ENCODE measurements at regions not wholly inside any gene's neighbourhood (a gene's known extent, or its start where the extent isn't known, plus 50 kb on each side); places are given as distances from the start of the nearest gene placed in this dataset.

GRCh38 chr10:128286141-128286761 is 160.0 kb upstream of the MKI67 start:
- no peak for DNase-seq

- DNase-seq, result no peak
These were observed 160.7 kb upstream of the MKI67 start for GRCh38 chr10:128286762-128287500.

GRCh38 chr10:128287921-128288320 is 161.7 kb upstream of the MKI67 start:
- no peak for DNase-seq

DNA sequence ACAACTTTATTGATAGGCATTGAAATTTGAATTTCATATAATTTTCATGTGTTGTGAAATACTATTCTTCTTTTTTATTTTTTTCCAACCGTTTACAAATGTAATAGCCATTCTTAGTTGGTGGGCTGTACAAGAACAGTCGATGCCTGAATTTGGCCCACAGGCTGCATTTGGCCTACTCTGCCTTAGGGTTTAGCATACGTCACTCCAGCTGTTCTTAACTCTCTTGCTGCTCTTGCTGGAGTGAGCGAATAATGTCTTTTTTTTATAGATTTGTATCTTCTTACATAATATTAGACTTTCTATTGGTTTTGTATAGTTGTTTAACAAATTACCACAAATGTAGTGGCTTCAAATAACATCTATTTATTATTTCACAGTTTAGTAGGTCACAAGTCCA is 163.4 kb upstream of the MKI67 start:
- DNase-seq, result no peak

DNA sequence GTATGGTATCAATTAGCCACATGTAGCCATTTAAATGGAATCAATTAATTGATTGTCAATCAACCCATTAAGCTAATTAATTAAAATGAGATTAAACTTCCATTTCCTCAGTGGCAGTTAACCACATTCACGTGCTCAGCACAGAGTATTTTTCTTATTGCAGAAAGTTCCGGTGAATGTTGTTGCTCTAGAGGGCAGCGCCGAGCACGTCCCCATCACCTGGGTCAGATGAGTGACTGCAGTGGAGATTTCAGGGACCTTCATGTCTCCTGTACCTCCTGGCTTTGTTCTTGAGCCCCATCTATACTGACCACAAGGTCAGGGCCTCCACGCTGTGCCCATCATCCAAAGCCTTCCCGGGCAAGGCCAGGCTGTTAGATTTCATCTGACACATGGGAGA is 168.8 kb upstream of the MKI67 start:
- DNase-seq, result no peak

- no peak for DNase-seq
These were observed 170.2 kb upstream of the MKI67 start for GRCh38 chr10:128296253-128297007.

DNA sequence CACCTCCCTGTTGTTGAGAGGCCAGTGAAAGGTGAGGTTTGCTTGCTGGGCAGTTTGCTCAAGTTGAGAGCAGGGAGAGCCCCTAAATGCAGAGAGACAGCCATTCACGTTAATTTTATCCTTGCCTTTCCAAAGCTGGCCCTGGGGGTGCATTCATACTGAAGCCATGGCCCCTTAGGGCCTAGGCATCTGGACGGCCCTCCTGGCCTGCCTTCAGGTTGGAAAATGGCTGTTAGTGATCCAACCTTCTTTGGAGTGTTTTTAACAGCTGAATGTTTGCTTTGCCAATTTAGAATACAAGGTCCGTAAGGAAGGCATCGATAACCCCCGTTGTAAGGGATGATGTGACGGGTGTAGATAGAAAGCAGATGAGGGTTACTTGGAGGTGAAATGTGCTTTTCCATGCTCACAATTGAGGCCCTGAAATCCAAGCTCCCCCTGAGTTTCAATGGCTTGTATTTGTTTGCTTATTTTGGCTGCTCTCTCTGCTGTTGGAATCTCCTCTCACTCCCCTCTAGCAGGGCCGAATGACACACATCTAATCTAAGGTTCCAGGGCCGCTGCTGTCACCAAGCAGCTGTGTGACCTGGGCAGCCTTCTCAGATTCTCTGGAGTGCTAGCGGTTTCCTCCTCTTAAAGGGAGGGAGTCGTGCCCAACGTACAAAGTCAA is 171.6 kb upstream of the MKI67 start:
- no peak for DNase-seq

DNA sequence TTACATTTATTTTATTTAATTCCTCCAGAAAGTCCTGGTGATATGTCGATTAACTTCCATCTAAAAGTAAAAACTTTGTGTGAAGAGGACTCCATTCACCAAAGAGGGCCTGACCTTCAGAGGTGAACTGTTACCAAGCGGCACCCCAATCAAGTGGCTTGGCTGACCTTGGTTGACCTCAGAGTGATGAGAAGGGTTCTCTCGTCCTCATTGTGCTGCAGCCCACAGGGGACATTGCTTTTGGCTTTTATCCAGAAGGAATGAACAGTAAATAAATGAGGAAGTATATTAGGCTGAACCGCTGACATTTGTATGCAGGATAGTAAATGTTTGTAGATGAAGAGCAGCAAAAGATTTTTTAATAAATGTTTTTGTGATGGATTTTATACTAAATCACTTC is 172.4 kb upstream of the MKI67 start:
- DNase-seq, result no peak

GRCh38 chr10:128300290-128300824 is 174.1 kb upstream of the MKI67 start:
- no peak for DNase-seq

GRCh38 chr10:128301051-128301450 is 174.8 kb upstream of the MKI67 start:
- no peak for DNase-seq

- DNase-seq, result no peak
These were observed 176.6 kb upstream of the MKI67 start for GRCh38 chr10:128302808-128303207.

GRCh38 chr10:128304271-128304670 is 178.0 kb upstream of the MKI67 start:
- DNase-seq, result no peak

DNA sequence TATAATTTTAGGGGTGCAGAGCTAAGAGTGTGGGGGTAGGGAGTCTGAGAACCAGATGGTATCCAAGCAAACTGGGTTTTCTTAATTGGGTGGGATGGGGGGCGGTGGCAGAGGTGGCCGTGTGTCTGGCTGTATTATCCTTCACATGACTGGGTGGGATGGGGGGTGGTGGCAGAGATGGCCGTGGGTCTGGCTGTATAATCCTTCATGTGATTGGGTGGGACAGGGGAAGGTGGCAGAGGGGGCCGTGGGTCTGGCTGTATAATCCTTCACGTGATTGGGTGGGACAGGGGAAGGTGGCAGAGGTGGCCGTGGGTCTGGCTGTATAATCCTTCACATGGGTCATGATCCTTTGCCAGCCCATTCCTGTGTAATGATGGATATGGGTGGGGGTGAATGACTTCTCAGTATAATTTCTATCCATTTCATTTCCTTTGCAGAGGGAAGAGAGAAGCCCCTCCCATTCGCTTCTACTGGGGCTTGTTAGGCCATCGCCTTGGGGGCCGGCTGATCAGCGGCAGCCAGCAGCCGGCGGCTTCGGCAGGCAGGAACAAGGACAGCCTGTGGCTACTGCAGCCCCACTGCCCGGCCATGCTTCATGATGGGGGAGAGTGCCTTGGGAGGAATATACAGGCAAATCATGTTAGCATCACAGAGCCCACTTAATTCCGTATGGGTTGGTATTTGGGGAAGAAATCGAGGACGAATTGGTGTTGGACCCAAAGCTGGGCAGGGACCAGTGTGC is 179.6 kb upstream of the MKI67 start:
- DNase-seq, result no peak

GRCh38 chr10:128306535-128306934 is 180.3 kb upstream of the MKI67 start:
- DNase-seq, result no peak

GRCh38 chr10:128306966-128307365 is 180.7 kb upstream of the MKI67 start:
- DNase-seq, result no peak

DNA sequence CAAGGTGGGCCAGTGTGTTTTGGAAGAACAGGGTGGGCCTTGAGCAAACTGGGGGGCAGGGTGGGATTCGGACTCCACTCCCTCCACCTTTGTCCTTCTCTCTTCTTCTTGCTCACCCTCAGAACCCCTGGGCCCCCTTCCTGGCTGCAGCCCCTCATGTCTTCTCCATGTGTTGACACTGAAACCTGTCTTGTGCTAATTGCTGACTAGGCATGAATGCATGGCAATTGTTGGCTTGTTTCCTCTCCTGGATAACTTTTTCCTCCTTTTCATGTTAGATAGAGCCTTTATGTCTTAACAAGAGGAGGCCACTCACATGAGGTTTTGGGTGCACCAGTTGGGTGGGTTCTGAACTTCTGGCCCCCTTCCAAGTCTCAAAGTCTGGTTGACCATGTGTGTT is 181.6 kb upstream of the MKI67 start:
- no peak for DNase-seq

- DNase-seq, result no peak
These were observed 184.9 kb upstream of the MKI67 start for GRCh38 chr10:128310971-128311658.

DNA sequence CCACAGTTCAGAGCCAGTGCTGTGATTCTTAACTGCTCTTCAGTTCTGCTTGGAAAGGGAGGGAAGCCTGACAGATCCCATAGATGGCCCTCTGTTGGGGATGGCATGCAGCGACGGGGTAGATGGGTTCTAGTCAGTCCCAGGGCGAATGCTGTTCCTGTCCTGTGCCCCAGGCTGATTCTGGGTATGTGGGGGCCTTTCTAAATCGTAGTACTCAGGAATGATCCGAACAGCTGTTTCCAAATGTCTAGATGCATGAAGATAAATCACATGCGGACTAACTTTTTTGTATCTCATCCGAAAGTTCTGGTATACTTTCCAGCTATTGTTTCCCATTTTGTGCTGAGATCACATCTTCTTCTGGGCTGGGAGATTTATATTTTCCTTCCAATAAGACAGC is 186.0 kb upstream of the MKI67 start:
- no peak for DNase-seq

DNA sequence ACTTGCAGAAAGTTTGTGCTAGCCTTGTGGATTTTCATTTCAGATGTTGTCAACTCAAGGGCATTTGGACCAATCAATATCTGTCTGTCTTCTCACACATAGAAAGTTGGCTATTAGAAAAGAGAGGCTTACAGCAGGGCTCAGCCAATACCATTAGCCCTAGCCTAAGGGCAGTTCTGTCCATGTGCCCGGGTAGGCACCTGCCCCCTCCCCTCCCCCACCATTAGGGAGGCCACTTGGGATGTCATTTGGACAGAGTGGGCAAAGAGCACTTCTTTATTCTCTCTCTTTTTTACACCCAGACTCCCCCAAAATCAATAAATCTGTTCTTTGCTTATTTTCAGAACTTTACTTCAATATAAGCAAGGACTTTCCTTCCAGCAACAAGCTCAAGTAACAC is 188.5 kb upstream of the MKI67 start:
- no peak for DNase-seq

DNA sequence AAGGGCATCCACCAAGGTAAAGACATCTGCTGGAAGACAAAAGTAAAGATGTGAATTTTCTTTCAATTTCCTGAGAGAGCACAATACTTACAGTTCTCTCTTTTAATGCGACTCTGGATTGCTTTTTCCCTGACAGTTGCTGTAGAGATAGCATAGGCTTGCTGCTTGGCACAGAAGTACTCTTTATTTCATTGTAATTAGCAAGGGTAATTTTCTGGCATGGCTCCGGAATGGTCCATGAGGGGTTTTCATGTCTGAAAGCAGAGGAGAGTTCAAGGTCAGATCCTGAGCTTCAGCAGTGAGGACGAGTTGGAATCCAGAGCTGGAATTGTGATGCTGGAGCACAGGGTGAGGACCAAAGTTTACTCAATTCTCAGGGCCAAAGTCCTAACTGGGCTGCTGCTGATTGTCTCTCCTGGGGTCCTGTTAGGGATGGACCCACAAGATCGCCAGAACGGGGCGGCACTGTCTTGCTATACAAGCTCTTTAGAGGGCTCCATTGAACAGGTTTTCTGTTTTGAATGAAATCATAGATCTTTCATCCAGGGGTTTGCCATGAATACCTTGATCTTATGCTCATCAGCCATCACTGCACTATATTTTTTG is 190.0 kb upstream of the MKI67 start:
- no peak for DNase-seq

GRCh38 chr10:128316925-128317324 is 190.7 kb upstream of the MKI67 start:
- no peak for DNase-seq

GRCh38 chr10:128318366-128318765 is 192.1 kb upstream of the MKI67 start:
- DNase-seq, result no peak
